Fibroblast of pulmonary artery (primary cell): ENCODE measurements at regions not wholly inside any gene's neighbourhood (a gene's known extent, or its start where the extent isn't known, plus 50 kb on each side); places are given as distances from the start of the nearest gene placed in this dataset.

Experiments
- DNase-seq: peaks from one replicate; pipeline ENCODE4 v3.0.0-alpha.2; 2010; ENCODE audit warnings: low read depth
- H3K4me3 ChIP-seq: replicated peaks from 2 replicates; pipeline ENCODE4 v1.5.1; 2011; ENCODE audit warnings: low read depth, mild to moderate bottlenecking, control low read depth, low read length, moderate library complexity
- CTCF ChIP-seq: IDR thresholded peaks from 2 replicates; pipeline ENCODE4 v1.5.1; 2011; ENCODE audit warnings: mild to moderate bottlenecking, control low read depth, low read length, inconsistent platforms; ENCODE audit errors: missing control alignments

- no peak for TF ChIP-seq CTCF
- no peak overlapping the region for H3K4me3 ChIP-seq
- peak; percentile 49 for DNase-seq
These were observed 268.5 kb downstream of the SQOR start for GRCh38 chr15:45903283-45903682.

- no peak for TF ChIP-seq CTCF
- no peak overlapping the region for H3K4me3 ChIP-seq
- DNase-seq = no peak
These were observed 269.2 kb downstream of the SQOR start for GRCh38 chr15:45904019-45904418.

DNA sequence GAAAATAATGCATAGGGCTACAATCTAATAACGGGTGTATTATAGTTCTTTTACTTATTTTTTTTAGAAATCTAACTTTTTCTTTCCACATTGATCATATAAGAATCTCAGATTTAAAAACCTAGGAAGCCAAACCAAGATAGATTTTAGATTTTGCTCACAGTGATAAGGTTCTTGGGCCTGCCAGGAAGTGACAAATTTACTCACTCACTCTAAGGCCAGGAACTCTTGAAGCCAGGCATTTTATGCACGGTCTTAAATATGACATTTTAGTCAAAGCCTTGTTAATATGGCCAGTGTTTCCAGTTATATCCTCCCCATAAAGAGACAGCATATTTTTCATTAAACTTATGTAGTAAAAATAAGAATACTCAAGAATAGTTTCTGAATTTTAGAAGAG is 271.4 kb downstream of the SQOR start:
- no peak for TF ChIP-seq CTCF
- peak; percentile 29 for DNase-seq
- H3K4me3 ChIP-seq = no peak overlapping the region

DNA sequence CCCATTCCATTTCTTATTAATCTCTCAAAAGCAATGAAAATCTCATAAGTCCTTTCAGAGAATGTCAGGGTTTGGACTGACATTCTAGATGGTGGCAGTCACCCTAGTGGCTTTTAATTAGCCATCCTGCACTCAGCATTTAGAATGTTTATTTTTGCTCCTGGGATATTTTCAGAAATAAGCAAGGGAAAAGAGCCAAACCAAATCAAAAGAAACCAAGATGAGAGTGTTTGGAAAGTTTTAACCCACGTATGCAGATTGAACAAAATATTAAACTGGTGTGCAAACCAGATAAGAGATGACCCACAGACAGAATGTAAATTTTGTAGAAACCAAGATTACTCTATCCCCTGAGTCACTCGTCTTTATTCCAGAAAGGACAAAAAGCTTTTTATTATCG is 275.8 kb downstream of the SQOR start:
- no peak for DNase-seq

DNA sequence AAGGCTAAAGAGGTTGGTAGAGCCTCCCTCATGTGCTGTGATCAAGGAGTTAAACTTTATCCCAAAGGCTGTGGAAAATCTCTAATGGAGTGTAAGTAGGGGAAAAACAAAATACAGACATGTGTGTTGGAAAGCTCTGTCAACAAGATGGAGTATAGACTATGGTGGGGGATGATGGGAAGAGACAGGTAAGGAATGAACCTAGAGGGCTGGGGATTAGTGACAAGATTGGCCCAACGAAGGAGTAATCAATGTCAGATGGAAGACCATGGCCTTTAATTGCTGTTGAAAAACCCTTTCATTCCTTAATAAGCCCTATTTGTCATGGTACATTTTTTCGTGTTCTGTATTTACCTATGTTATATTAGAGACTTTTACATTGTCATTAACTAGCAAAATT is 278.6 kb downstream of the SQOR start:
- no peak overlapping the region for H3K4me3 ChIP-seq
- no peak for DNase-seq
- no peak for TF ChIP-seq CTCF

More for the DNA sequence above, 275.8 kb downstream of the SQOR start:
- TF ChIP-seq CTCF = no peak
- no peak overlapping the region for H3K4me3 ChIP-seq

- no peak for TF ChIP-seq CTCF
- H3K4me3 ChIP-seq = no peak overlapping the region
- no peak for DNase-seq
These were observed 279.6 kb downstream of the SQOR start for GRCh38 chr15:45914425-45914824.

DNA sequence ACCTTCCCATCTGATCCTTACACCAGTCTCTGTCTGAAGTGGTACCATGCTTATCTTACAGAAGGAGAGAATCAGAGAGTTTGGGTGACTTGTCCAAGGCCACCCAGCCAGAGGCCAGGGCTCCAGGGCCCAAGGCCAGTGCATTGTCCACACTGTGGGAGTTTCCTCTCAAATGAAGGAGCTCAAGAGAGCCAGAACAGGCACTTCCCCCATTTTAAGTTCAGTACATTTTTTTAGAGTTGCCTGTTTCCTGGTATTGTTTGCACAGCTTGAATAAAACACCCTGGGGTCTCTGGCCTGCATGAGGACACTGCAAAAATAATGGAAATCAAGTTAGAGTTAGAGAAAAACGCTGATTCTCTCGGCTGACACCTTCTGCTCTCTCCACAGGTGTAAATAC is 284.0 kb downstream of the SQOR start:
- no peak overlapping the region for H3K4me3 ChIP-seq
- peak; percentile 69 for DNase-seq
- TF ChIP-seq CTCF = no peak
